B cell (primary cell): ENCODE measurements at regions not wholly inside any gene's neighbourhood (a gene's known extent, or its start where the extent isn't known, plus 50 kb on each side); places are given as distances from the start of the nearest gene placed in this dataset.

ENCODE experiments used
- CTCF ChIP-seq: fragments of 200-600 bp; IDR thresholded peaks from one replicate; pipeline ENCODE4 v1.8.0; 2022; ENCODE audit warnings: antibody characterized with exemption, mild to moderate bottlenecking
- EZH2 ChIP-seq: IDR thresholded peaks from 2 replicates; pipeline ENCODE4 v1.6.1; 2012; ENCODE audit warnings: borderline replicate concordance, low read depth, mild to moderate bottlenecking, moderate library complexity, low read length; ENCODE audit not compliant: insufficient read depth, poor library complexity, severe bottlenecking

DNA sequence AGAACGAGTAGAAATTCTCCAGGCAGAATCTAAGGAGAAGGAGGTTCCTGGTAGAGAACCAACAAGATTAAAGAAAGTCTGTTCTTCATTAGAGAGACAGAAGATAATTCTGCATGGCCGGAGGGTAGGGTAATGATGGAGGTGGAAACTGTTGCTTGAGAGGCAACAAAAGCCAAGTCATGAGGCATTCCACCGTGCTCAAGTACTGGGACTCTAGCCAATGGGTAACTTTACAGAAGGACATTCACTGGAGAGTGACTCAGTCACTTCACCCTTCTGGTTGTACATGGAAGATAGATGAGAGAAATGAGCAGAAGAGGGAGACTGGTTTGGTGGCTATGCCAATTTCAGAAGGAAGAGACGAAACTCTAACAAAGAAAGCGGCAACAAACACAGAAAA is 53.6 kb upstream of the ANKFN1 start:
- TF ChIP-seq EZH2 = no peak
- no peak for TF ChIP-seq CTCF
